ENCODE measurements at regions not wholly inside any gene's neighbourhood (a gene's known extent, or its start where the extent isn't known, plus 50 kb on each side); places are given as distances from the start of the nearest gene placed in this dataset.

GRCh38 chr2:59930430-59930829, 623.0 kb downstream of the BCL11A start:
- no peak overlapping the region for H3K27ac ChIP-seq
- no peaks in the 10 kb centered on the region for H3K4me1 ChIP-seq
- intact Hi-C loops (cut with DNase I) = no loop called here
- no peaks in the 10 kb centered on the region for H3K9me3 ChIP-seq
- H3K27me3 ChIP-seq = peaks cover 0 to 5% (median 0%) of the 10 kb centered on the region in 7 donors
- TF ChIP-seq, protein P1, sequence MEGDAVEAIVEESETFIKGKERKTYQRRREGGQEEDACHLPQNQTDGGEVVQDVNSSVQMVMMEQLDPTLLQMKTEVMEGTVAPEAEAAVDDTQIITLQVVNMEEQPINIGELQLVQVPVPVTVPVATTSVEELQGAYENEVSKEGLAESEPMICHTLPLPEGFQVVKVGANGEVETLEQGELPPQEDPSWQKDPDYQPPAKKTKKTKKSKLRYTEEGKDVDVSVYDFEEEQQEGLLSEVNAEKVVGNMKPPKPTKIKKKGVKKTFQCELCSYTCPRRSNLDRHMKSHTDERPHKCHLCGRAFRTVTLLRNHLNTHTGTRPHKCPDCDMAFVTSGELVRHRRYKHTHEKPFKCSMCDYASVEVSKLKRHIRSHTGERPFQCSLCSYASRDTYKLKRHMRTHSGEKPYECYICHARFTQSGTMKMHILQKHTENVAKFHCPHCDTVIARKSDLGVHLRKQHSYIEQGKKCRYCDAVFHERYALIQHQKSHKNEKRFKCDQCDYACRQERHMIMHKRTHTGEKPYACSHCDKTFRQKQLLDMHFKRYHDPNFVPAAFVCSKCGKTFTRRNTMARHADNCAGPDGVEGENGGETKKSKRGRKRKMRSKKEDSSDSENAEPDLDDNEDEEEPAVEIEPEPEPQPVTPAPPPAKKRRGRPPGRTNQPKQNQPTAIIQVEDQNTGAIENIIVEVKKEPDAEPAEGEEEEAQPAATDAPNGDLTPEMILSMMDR (IDR thresholded peaks at IDR 0.05) = no peak
- ATAC-seq (no peak), DNase-seq (no peak)
- 79 to 80% methylated on average over 4 of the region's 4 CpGs for WGBS, 2 donors
- no peaks in the 10 kb centered on the region for H3K36me3 ChIP-seq
- H3K4me3 ChIP-seq = no peak overlapping the region

DNA sequence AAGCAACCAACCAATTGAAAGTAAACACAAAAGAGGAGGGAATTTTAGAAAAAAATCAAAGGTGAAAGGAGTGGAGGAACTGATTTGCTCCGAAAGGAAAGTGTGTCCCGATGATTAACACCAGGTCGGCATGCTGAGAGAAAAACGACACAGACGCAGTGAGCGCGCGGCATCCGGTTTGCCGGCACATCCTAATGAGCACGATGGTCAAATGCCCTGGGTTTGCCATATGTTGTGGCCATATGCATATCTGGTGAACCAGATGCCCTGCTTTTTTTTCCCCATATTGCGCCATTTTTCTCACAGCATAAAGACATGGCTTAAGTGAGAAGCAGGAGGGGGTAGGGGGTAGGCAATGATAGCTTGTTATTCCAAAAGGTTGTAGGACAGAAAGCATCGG, 626.7 kb downstream of the BCL11A start:
- TF ChIP-seq, protein P1 (IDR thresholded peaks at IDR 0.05) = no peak
- Histone ChIP-seq H3K4me3 (no peak overlapping the region), H3K27me3 (peaks cover 0 to 6% (median 0%) of the 10 kb centered on the region in 7 donors), H3K4me1 (no peaks in the 10 kb centered on the region), H3K27ac (no peak overlapping the region), H3K36me3 (no peaks in the 10 kb centered on the region), H3K9me3 (no peaks in the 10 kb centered on the region)
- intact Hi-C loops (cut with DNase I) = no loop called here
- 71 to 75% methylated on average over 13 of the region's 13 CpGs for whole genome bisulfite sequencing, 2 donors
- no peak for DNase-seq
- ATAC-seq = no peak

GRCh38 chr2:59925321-59925720, 628.1 kb downstream of the BCL11A start:
- no peak overlapping the region for H3K4me3 ChIP-seq
- peaks cover 0 to 6% (median 0%) of the 10 kb centered on the region in 7 donors for H3K27me3 ChIP-seq
- no peak for ATAC-seq
- 62 to 69% methylated on average over 1 of the region's 1 CpG for WGBS, 2 donors
- TF ChIP-seq, protein P1 (IDR thresholded peaks at IDR 0.05) = no peak
- no peaks in the 10 kb centered on the region for H3K9me3 ChIP-seq
- DNase-seq = no peak
- intact Hi-C loops (cut with DNase I) = no loop called here
- H3K27ac ChIP-seq = no peak overlapping the region
- no peaks in the 10 kb centered on the region for H3K36me3 ChIP-seq
- no peaks in the 10 kb centered on the region for H3K4me1 ChIP-seq

DNA sequence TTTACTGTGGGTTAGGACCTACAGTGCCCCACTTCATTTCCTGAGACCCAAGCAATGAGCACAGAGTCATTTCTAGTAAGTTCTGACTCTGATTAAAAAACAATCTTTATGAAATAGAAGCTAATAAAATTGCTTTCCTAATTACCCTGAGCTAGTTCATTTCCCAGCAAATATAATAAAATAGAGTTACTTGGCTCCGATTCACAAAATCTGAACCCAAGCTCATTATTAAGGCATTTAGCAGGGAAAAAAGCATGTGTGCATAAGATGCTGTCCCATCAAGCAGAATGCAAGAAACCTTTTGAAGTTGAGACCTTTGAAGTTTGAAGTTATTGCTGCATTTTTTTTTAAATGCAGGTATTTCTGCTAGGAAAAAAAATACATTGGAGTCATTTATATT, 629.1 kb downstream of the BCL11A start:
- Histone ChIP-seq H3K4me1 (no peaks in the 10 kb centered on the region), H3K27ac (no peak overlapping the region), H3K36me3 (no peaks in the 10 kb centered on the region), H3K9me3 (no peaks in the 10 kb centered on the region), H3K4me3 (no peak overlapping the region), H3K27me3 (peaks cover 0 to 6% (median 0%) of the 10 kb centered on the region in 7 donors)
- TF ChIP-seq, protein P1 (IDR thresholded peaks at IDR 0.05) = no peak
- DNase-seq (no peak), ATAC-seq (no peak)
- intact Hi-C loops (cut with DNase I) = no loop called here
- WGBS, 2 donors = 86 to 100% methylated on average over 1 of the region's 1 CpG

Data from heart right ventricle (tissue), 16 donors.